Hepatocyte (in vitro differentiated cells): ENCODE measurements at regions not wholly inside any gene's neighbourhood (a gene's known extent, or its start where the extent isn't known, plus 50 kb on each side); places are given as distances from the start of the nearest gene placed in this dataset.
A peak's percentile ranks its signal among the peaks of the same experiment; 100 is the strongest.

Source experiments
- DNase-seq: peaks from one replicate; pipeline ENCODE4 v3.0.0-alpha.2; 2016; ENCODE audit warnings: low spot score
- H2AFZ ChIP-seq: fragments of 200-600 bp; sonication (generic); 2 replicates; pipeline ENCODE4 v1.6.0; 2016; ENCODE audit warnings: antibody characterized with exemption, mild to moderate bottlenecking
- H3K27ac ChIP-seq: fragments of 200-600 bp; sonication (generic); 2 replicates; pipeline ENCODE4 v1.5.1; 2016; ENCODE audit warnings: mild to moderate bottlenecking
- H3K27me3 ChIP-seq: fragments of 200-600 bp; sonication (generic); 2 replicates; pipeline ENCODE4 v1.6.1; 2016
- H3K36me3 ChIP-seq: fragments of 200-600 bp; sonication (generic); replicated peaks from 2 replicates; pipeline ENCODE4 v1.5.1; 2016; ENCODE audit warnings: low read depth; ENCODE audit not compliant: insufficient read depth
- H3K4me1 ChIP-seq: fragments of 200-600 bp; sonication (generic); 2 replicates; pipeline ENCODE4 v1.5.1; 2016; ENCODE audit warnings: mild to moderate bottlenecking, moderate library complexity; ENCODE audit not compliant: insufficient read depth
- H3K4me2 ChIP-seq: fragments of 200-600 bp; sonication (generic); 2 replicates; pipeline ENCODE4 v1.6.0; 2016
- H3K4me3 ChIP-seq: fragments of 200-600 bp; sonication (generic); 2 replicates; pipeline ENCODE4 v1.5.1; 2016; ENCODE audit warnings: mild to moderate bottlenecking
- H3K79me2 ChIP-seq: fragments of 200-600 bp; sonication (generic); 2 replicates; pipeline ENCODE4 v1.6.0; 2017; ENCODE audit warnings: mild to moderate bottlenecking
- H3K9me2 ChIP-seq: fragments of 200-600 bp; sonication (generic); replicated peaks from 2 replicates; pipeline ENCODE4 v1.6.0; 2017; ENCODE audit warnings: mild to moderate bottlenecking; ENCODE audit not compliant: insufficient read depth
- H3K9me3 ChIP-seq: fragments of 200-600 bp; sonication (generic); 2 replicates; pipeline ENCODE4 v1.5.1; 2016; ENCODE audit warnings: low read depth, mild to moderate bottlenecking
- H4K20me1 ChIP-seq: fragments of 200-600 bp; sonication (generic); 2 replicates; pipeline ENCODE4 v1.6.0; 2016; ENCODE audit warnings: mild to moderate bottlenecking; ENCODE audit not compliant: insufficient read depth, poor library complexity, severe bottlenecking
- CTCF ChIP-seq: fragments of 200-600 bp; sonication (generic); IDR thresholded peaks from 2 replicates; pipeline ENCODE4 v1.5.1; 2016; ENCODE audit warnings: antibody characterized with exemption, mild to moderate bottlenecking; ENCODE audit not compliant: poor library complexity
- EZH2 ChIP-seq: fragments of 200-600 bp; sonication (generic); IDR thresholded peaks from 2 replicates; pipeline ENCODE4 v1.6.1; 2016; ENCODE audit warnings: antibody characterized with exemption, mild to moderate bottlenecking, borderline replicate concordance
- EZH2phosphoT487 ChIP-seq: fragments of 200-600 bp; sonication (generic); IDR thresholded peaks from one replicate; pipeline ENCODE4 v1.6.1; 2018; ENCODE audit warnings: antibody characterized with exemption, mild to moderate bottlenecking, low read depth, moderate library complexity; ENCODE audit not compliant: unreplicated experiment, severe bottlenecking
- WGBS: methylation state at CpG from one replicate; pipeline ENCODE4 v1.1.6; 2016; ENCODE audit warnings: low lambda C conversion rate; ENCODE audit errors: missing lambda C conversion rate; 5-methylcytosine and 5-hydroxymethylcytosine counted together

DNA sequence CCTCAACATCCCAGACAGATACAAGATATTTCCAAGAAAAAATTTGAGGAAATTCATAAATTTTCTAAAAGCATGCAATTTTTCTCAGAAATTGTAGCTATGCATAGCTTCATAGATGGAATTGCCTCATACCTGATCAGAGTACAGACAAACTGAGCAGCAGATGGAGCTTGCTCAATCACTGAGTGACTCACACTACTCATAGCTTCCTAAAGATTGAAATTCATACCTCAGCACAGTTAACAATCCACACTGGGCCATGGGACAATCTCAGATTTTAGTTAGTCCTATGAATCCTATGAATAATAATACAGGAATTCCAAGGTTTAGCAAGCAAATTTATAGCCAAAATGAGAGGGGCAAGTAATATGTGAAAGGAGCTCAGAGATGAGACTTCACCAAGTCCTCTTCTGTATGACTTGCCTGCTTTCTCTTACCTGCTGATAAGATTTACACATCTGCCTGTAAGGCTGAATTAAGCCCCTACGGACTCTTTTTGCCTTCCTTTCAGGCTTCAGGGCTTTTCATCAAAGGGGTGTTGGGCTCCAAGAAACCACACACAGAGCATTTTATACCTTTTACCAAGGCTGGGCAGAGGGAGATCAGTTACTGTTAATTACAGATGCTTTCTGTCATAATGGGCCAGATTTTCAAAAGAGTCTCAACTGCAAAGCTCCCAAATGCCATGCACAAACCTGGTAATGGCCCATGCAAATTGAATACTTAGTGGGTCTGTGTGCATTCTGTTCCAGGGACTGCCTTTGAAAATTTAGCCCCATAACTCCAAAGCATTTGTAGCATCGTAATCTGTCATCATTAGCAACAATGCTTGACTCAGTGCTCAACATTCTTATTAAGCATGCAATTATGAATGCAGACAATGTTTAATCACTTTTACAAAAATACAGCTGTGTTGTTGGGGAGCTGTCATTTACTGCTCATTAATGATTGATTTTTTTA lies 439.3 kb downstream of the DTWD2 start:
- Histone ChIP-seq H3K79me2 (no peaks in the 10 kb centered on the region), H3K27ac (peak overlapping the region; percentile 18), H3K4me1 (peaks cover 11% of the 10 kb centered on the region), H3K27me3 (no peaks in the 10 kb centered on the region), H3K9me2 (no peaks in the 10 kb centered on the region), H3K4me2 (no peak overlapping the region), H4K20me1 (no peaks in the 10 kb centered on the region), H3K4me3 (no peak overlapping the region), H2AFZ (no peak overlapping the region), H3K36me3 (no peaks in the 10 kb centered on the region), H3K9me3 (no peaks in the 10 kb centered on the region)
- TF ChIP-seq EZH2: no peak
- TF ChIP-seq EZH2phosphoT487: no peak
- 65% methylated on average over 2 of the region's 2 CpGs for WGBS
- DNase-seq: peak; percentile 41

DNA sequence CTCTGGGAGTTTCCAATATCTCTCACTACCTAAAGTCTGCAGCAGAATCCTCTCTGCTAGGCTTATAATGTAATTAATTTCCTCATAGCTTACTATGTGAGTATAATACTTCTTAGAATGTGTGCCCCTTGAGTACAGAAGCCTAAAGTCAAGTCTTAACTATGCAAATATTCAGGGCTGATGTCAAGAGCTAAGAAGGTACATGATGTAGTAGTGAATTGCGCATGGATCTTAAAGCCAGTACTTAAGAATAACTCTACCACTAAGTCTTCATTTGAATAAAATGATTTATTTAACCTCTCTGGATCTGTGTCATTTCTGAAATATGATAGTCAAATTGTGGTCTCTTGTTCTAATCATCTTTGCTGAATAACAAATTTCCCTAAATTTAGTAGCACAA lies 442.9 kb downstream of the DTWD2 start:
- no peak for DNase-seq
- Histone ChIP-seq H3K27ac (no peak overlapping the region), H3K9me2 (no peaks in the 10 kb centered on the region), H3K9me3 (no peaks in the 10 kb centered on the region), H3K79me2 (no peaks in the 10 kb centered on the region), H3K36me3 (no peaks in the 10 kb centered on the region), H4K20me1 (no peaks in the 10 kb centered on the region), H3K4me2 (no peak overlapping the region), H3K4me1 (peaks cover 11% of the 10 kb centered on the region), H3K27me3 (no peaks in the 10 kb centered on the region), H3K4me3 (no peak overlapping the region), H2AFZ (no peak overlapping the region)
- TF ChIP-seq EZH2 (no peak), EZH2phosphoT487 (no peak), CTCF (no peak)
- whole genome bisulfite sequencing: 100% methylated on average over 1 of the region's 1 CpG

GRCh38 chr5:118544887-118545449 lies 443.4 kb downstream of the DTWD2 start:
- no peak overlapping the region for H2AFZ ChIP-seq

More at GRCh38 chr5:118544887-118545449, 443.4 kb downstream of the DTWD2 start:
- H3K27ac ChIP-seq: no peak overlapping the region
- H3K27me3 ChIP-seq: no peaks in the 10 kb centered on the region
- no peak for DNase-seq
- H3K4me3 ChIP-seq: no peak overlapping the region
- H3K79me2 ChIP-seq: no peaks in the 10 kb centered on the region
- peaks cover 2% of the 10 kb centered on the region for H3K9me3 ChIP-seq
- no peaks in the 10 kb centered on the region for H3K36me3 ChIP-seq
- no peaks in the 10 kb centered on the region for H4K20me1 ChIP-seq
- WGBS: 64% methylated on average over 4 of the region's 4 CpGs
- H3K4me2 ChIP-seq: no peak overlapping the region
- no peaks in the 10 kb centered on the region for H3K9me2 ChIP-seq
- H3K4me1 ChIP-seq: peaks cover 9% of the 10 kb centered on the region
- TF ChIP-seq EZH2phosphoT487 (no peak), CTCF (no peak), EZH2 (no peak)
